NT2/D1 (cell line): ENCODE measurements at regions not wholly inside any gene's neighbourhood (a gene's known extent, or its start where the extent isn't known, plus 50 kb on each side); places are given as distances from the start of the nearest gene placed in this dataset.

ENCODE experiments used
- YY1 ChIP-seq: IDR thresholded peaks from 2 replicates; pipeline ENCODE4 v1.6.1; 2011; ENCODE audit not compliant: insufficient read length, insufficient read depth
- ZNF274 ChIP-seq: IDR thresholded peaks from 2 replicates; pipeline ENCODE4 v1.6.1; 2011; ENCODE audit warnings: mild to moderate bottlenecking, low read depth, low read length

- no peak for TF ChIP-seq ZNF274
- TF ChIP-seq YY1 = no peak
Observed at GRCh38 chr2:117379928-117380327, 434.6 kb upstream of the DDX18 start.
